GM19351 (cell line): ENCODE measurements at regions not wholly inside any gene's neighbourhood (a gene's known extent, or its start where the extent isn't known, plus 50 kb on each side); places are given as distances from the start of the nearest gene placed in this dataset.
"Not testable (repeated sequence)": the region's sequence is repeated elsewhere in the genome, so short reads cannot be mapped to it uniquely, and the experiment has no call there.

Experiments used
- ATAC-seq: cut with Tn5 transposase; IDR thresholded peaks from one replicate; pipeline ENCODE4 v1.9.1; 2021; ENCODE audit warnings: mild to moderate bottlenecking, moderate library complexity; ENCODE audit not compliant: unreplicated experiment

- no peak for ATAC-seq
Measured at GRCh38 chr13:65629926-65630325, 1600.2 kb downstream of the PCDH9 start.

GRCh38 chr13:65623148-65623547 lies 1607.0 kb downstream of the PCDH9 start:
- no peak for ATAC-seq

GRCh38 chr13:65615506-65615905 lies 1614.6 kb downstream of the PCDH9 start:
- ATAC-seq = no peak

GRCh38 chr13:65613004-65613403 lies 1617.1 kb downstream of the PCDH9 start:
- no peak for ATAC-seq

GRCh38 chr13:65609350-65609749 lies 1620.8 kb downstream of the PCDH9 start:
- ATAC-seq = no peak

GRCh38 chr13:65606622-65607021 lies 1623.5 kb downstream of the PCDH9 start:
- ATAC-seq = no peak

GRCh38 chr13:65605396-65605795 lies 1624.7 kb downstream of the PCDH9 start:
- ATAC-seq = no peak

GRCh38 chr13:65603160-65603559 lies 1627.0 kb downstream of the PCDH9 start:
- ATAC-seq = no peak

- ATAC-seq = no peak
Measured at GRCh38 chr13:65601855-65602254, 1628.3 kb downstream of the PCDH9 start.

- no peak for ATAC-seq
Measured at GRCh38 chr13:65600702-65601101, 1629.4 kb downstream of the PCDH9 start.

GRCh38 chr13:65597839-65598818 lies 1632.0 kb downstream of the PCDH9 start:
- no peak for ATAC-seq

- ATAC-seq = no peak
Measured at GRCh38 chr13:65595916-65596315, 1634.2 kb downstream of the PCDH9 start.

GRCh38 chr13:65594298-65594781 lies 1635.8 kb downstream of the PCDH9 start:
- ATAC-seq = no peak

- ATAC-seq = no peak
Measured at GRCh38 chr13:65593298-65593874, 1636.8 kb downstream of the PCDH9 start.

GRCh38 chr13:65592731-65593130 lies 1637.4 kb downstream of the PCDH9 start:
- ATAC-seq = no peak

- no peak for ATAC-seq
Measured at GRCh38 chr13:65585346-65585745, 1644.8 kb downstream of the PCDH9 start.

- ATAC-seq = no peak
Measured at GRCh38 chr13:65584126-65584525, 1646.0 kb downstream of the PCDH9 start.

- ATAC-seq = no peak
Measured at GRCh38 chr13:65582160-65582559, 1648.0 kb downstream of the PCDH9 start.

GRCh38 chr13:65564561-65564960 lies 1665.6 kb downstream of the PCDH9 start:
- ATAC-seq = not testable (repeated sequence)

- no peak for ATAC-seq
Measured at GRCh38 chr13:65562305-65562704, 1667.8 kb downstream of the PCDH9 start.

GRCh38 chr13:65560936-65561335 lies 1669.2 kb downstream of the PCDH9 start:
- ATAC-seq = no peak

- no peak for ATAC-seq
Measured at GRCh38 chr13:65555962-65556361, 1674.2 kb downstream of the PCDH9 start.
